Inflammatory macrophage treated with lipopolysaccharide for 1 hour (primary cell): ENCODE measurements at regions not wholly inside any gene's neighbourhood (a gene's known extent, or its start where the extent isn't known, plus 50 kb on each side); places are given as distances from the start of the nearest gene placed in this dataset.
"Not testable (repeated sequence)": the region's sequence is repeated elsewhere in the genome, so short reads cannot be mapped to it uniquely, and the experiment has no call there.

ENCODE experiments used
- DNase-seq, 2 donors: peaks; one replicate each; pipeline ENCODE4 v3.0.0-alpha.2; 2020 to 2022

DNA sequence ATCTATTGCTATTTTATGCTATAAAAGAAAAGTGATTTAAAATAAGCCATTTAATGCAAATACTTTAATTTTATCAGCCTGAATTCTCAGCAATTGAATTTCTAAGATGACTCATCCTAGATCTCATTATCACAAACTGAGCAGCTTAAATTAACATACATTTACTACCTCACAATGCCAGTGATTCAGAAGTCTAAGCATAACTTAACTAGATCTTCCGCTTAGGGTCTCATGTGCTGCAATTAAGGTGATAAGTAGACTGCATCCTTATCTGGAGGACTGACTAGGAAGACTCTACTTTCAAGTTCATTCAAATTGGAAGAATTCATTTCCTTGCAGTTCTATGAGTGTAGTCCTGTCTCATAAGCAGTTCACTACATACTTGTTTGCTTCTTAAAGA is 286.6 kb downstream of the COL11A1 start:
- no peak for DNase-seq

DNA sequence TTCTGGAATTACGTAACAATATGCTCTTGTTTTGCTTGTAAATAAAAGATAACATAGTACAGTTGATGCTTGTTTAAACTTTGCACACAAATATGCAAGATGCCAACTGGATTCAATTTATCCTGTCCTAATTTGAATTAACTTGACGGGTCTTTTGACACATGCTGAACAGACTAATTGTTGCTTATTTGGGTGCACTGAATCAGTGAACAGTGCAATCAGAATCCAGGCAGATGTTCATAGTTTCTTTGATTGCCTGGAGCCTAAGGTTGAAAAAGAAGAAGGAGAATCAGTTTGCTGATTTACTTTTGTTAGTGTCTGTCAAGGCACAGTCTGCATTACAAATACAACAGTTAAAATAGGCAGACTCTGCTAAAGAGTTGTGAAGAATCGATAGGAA is 307.9 kb downstream of the COL11A1 start:
- no peak for DNase-seq

- DNase-seq, result no peak
Observed at GRCh38 chr1:102799496-102799895, 308.8 kb downstream of the COL11A1 start.

GRCh38 chr1:102798718-102799117 is 309.6 kb downstream of the COL11A1 start:
- no peak for DNase-seq

- DNase-seq, result no peak
Observed at GRCh38 chr1:102796429-102796828, 311.9 kb downstream of the COL11A1 start.

- no peak for DNase-seq
Observed at GRCh38 chr1:102790997-102791396, 317.3 kb downstream of the COL11A1 start.

- DNase-seq, result not testable (repeated sequence)
Observed at GRCh38 chr1:102789951-102790350, 318.4 kb downstream of the COL11A1 start.

DNA sequence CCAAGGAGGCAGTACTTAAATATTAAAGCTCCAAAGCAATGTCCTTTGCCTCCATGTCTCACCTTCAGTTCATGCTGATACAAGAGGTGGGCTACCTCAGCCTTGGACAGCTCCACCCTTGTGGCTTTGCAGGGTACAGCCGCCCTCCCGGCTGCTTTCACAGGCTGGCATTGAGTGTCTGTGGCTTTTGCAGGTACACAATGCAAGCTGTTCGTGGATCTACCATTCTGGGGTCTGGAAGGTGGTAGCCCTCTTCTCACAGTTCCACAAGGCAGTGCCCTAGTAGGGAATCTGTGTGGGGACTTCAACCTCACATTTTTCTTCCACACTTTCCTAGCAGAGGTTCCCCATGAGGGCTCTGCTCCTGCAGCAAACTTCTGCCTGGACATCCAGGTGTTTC is 324.8 kb downstream of the COL11A1 start:
- no peak for DNase-seq

DNA sequence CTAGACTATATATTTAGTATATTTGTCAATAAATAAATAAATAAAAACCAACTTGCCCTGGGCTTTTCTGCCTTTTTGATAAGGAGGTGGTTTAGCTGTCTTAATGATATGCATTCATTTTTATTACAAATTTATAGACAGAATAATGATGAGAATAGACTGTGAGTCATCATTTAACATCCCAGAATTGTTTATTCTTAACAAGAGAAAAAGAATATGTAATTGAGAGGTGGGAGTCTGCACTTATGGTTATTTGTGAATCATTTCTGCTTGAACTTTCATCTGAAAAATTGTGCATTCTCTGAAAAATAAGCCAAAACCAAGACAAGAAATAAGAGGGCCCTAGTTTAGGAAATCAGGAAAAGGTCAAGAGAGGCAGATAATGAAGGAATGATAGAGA is 326.2 kb downstream of the COL11A1 start:
- no peak for DNase-seq

- no peak for DNase-seq
Observed at GRCh38 chr1:102776071-102776470, 332.3 kb downstream of the COL11A1 start.

DNA sequence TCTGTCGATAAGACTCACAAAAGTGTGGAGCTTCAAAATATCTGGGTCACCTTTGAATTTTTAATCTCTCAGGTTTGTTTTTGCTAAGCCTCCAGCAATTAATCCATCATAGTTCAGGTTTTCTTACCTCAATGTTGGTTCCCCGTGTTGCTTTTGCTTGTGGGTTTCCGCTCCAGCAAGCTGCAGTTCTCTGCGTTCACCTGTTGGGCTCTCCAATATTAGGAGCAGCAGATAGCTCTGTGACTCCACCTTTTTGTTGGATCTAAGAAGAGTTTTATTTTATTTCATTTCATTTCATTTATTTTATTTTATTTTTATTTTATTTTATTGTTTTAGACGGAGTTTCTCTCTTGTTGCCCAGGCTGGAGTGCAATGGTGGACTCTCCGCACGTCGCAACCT is 335.5 kb downstream of the COL11A1 start:
- no peak for DNase-seq

GRCh38 chr1:102758418-102758817 is 349.9 kb downstream of the COL11A1 start:
- no peak for DNase-seq

GRCh38 chr1:102757363-102757762 is 351.0 kb downstream of the COL11A1 start:
- DNase-seq, result no peak

DNA sequence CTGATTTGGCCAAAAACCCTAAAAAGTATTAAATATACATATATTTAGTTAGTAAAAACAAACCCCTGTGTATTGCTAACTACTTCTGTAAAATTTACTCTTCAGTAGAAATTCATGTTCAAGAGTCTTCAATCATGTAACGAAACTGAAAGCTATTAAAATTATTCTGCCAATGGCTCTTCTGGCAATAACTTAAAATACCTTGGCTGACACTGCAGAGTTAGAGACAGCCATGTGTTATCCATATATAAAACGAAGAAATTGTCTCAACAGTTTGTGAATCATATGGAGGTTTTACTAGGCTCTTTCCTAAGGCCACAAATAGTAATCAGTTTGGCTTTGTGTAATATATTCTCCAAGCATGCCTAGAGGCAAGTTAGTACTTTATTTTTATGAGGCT is 357.2 kb downstream of the COL11A1 start:
- DNase-seq, result no peak

GRCh38 chr1:102742426-102742825 is 365.9 kb downstream of the COL11A1 start:
- no peak for DNase-seq

- DNase-seq, result no peak
Observed at GRCh38 chr1:102733491-102734236, 374.7 kb downstream of the COL11A1 start.

DNA sequence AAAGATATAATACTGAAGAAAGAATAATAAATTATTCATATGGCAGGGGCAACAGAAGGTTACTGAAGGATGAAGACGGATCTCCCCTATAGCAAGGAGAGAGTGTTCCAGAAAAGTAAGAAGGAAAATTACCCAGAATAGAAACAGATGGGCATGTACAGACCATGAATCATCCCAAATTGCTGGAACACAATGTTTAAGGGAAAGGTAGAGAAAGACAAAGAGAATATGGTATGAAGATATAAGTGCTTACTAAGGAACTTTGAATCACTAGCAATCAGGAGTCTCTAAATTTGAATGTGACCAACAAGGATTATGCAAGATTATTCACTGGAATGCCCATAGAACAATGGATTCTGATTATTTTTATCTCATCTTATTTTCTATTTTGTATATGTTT is 375.4 kb downstream of the COL11A1 start:
- no peak for DNase-seq

DNA sequence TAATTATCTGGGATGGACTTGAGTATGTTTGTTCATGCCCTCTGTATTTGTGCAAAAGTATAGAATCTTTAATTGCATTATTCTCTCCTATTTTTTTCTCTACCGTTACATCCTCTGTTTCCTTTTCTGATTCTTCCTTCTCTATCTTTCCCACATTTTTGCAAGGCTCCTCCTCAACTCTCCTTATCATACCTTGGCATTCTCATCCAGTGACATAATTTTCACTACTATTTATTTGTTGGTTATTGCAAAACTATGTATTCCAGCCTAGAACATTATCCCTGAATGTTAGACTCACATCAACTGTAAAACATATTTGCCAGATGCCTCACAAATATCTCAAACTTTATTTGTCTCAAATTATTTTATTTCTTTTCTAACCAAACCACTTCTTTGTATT is 381.9 kb downstream of the COL11A1 start:
- DNase-seq, result no peak

DNA sequence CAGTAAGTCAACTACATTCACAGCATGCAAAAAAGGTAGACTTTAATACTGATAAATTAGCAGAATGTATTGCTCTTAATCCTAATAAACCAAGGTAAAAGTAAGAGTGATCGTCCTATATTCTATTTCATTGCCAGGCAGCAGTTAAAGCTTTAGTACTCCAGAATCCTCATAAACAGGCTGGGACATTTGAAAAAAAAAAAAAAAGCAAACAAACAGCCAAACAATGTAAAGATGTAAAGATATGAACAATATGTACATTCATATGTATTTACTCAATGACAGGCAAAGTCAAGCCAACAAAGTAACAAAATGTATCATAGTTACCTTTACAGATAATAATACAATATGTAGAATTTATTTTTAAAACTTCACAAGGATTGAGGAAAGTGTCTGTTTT is 383.6 kb downstream of the COL11A1 start:
- DNase-seq, result no peak

- no peak for DNase-seq
Observed at GRCh38 chr1:102715150-102715549, 393.2 kb downstream of the COL11A1 start.

- DNase-seq, result no peak
Observed at GRCh38 chr1:102699524-102699923, 408.8 kb downstream of the COL11A1 start.

DNA sequence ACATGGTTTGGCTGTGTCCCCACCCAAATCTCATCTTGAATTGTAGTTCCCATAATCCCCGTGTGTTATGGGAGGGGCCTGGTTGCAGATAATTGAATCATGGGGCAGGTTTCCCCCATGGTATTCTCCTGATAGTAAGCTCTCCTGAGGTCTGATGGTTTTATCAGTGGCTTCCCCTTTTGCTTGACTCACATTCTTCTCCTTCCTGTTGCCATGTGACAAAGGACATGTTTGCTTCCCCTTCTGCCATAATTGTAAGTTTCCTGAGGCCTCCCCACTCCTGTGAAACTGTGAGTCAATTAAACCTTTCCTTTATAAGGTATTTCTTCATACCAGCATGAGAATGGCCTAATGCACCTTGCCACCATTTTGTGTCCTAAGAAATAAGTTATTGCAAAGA is 415.0 kb downstream of the COL11A1 start:
- no peak for DNase-seq

DNA sequence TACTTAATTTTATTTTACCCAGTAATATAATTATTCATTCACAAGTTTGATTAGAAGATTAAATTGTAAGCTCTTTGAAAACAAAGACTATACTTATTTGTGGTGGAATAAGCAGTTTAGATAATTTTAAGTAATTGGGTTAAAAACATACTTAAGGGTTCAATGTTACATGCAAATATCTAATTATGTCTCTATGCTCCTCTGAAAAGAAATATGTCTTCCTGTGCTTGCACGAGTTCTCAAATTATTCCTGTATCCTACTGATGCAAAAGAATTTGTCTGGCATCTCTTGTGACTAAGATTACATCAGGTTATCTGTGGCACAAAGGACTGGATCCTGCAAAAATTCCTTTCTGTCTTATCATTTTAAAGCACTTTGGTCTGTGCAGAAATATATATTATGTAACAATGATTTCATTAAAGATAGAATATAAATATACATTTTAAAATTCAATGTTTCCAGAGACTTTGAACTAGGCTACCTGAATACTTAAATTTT is 416.7 kb downstream of the COL11A1 start:
- DNase-seq, result no peak

DNA sequence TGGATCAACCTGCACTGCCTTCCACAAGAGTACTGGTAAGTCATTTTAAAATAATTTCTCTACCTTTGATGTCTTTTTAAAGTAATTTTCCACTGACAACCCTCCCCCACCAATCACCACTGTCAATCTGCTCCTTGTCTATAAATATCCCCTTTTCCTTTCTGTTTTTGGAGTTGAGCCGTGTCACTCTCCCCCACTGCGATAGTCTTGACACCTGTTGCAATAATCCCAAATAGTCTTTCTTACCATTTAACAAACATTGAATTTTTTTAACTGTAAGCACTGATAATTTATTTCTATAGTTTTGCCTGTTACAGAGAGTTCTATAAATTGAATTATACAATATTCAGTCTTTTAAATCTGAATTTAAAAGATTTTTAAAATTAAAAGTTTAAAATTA is 420.9 kb downstream of the COL11A1 start:
- DNase-seq, result no peak

DNA sequence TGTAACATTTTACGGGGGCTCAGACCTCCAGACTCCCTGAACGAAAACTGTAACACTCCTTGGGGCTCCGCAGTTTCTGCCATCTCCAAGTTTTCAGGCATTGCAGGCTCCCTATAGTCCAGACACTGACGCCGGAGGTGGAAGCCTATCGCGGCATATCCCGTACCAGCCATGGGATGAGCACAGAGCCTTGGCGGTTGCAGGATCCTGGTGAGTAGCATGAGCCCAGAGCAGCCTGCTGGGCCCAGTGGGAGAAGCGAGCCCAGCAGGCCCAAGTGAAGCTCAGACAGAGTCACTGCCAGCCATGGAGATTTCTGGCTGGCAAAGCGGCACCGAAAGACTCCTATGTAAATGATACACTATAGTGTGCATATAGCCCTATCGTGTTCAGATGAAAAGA is 446.8 kb downstream of the COL11A1 start:
- DNase-seq, result no peak
